Bronchial epithelial cell (primary cell): ENCODE measurements at regions not wholly inside any gene's neighbourhood (a gene's known extent, or its start where the extent isn't known, plus 50 kb on each side); places are given as distances from the start of the nearest gene placed in this dataset.
"Not testable (repeated sequence)": the region's sequence is repeated elsewhere in the genome, so short reads cannot be mapped to it uniquely, and the experiment has no call there.

Experiments
- DNase-seq: peaks from one replicate; pipeline ENCODE4 v3.0.0-alpha.2; 2010; ENCODE audit warnings: low read depth
- FAIRE-seq: peaks from 2 replicates; lab custom pipeline; 2011; peaks lifted over from hg19 to GRCh38; lab: Jason Lieb, UNC
- H3K27me3 ChIP-seq: 2 replicates; pipeline ENCODE4 v1.5.1; 2011; ENCODE audit warnings: low read length; ENCODE audit not compliant: control insufficient read depth, insufficient read depth
- H3K36me3 ChIP-seq: 2 replicates; pipeline ENCODE4 v1.5.1; 2011; ENCODE audit warnings: low read length; ENCODE audit not compliant: control insufficient read depth, insufficient read depth
- H3K4me3 ChIP-seq: 2 replicates; pipeline ENCODE4 v1.5.1; 2011; ENCODE audit warnings: mild to moderate bottlenecking, low read depth, low read length, control low read depth
- TF ChIP-seq, protein P1 (sequence below): IDR thresholded peaks from 2 replicates; pipeline ENCODE4 v1.5.1; 2011; ENCODE audit warnings: mild to moderate bottlenecking, moderate library complexity, low read length, control low read depth, inconsistent platforms; ENCODE audit not compliant: insufficient read depth, severe bottlenecking

DNA sequence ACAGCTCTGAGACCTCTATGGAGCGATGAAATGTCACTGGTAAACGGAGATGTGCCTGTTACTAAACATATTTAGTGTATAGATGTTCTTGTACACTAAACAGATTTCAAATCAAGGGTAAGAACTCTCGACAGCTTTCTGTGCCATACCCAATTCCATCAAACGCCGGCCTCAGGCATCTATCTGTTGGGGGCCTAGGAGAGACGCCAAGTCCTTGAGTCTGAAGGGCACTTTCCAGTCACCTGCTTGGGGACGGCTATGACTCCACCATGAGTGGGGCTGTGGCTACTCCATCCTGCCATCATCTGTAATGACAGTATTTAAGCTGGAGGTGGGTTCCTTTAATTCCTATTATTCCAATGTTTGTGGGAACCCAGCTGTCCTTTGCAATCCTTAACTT lies 87.8 kb downstream of the SHANK2 start:
- no peak for FAIRE-seq
- H3K36me3 ChIP-seq: no peaks in the 10 kb centered on the region
- TF ChIP-seq, protein P1, sequence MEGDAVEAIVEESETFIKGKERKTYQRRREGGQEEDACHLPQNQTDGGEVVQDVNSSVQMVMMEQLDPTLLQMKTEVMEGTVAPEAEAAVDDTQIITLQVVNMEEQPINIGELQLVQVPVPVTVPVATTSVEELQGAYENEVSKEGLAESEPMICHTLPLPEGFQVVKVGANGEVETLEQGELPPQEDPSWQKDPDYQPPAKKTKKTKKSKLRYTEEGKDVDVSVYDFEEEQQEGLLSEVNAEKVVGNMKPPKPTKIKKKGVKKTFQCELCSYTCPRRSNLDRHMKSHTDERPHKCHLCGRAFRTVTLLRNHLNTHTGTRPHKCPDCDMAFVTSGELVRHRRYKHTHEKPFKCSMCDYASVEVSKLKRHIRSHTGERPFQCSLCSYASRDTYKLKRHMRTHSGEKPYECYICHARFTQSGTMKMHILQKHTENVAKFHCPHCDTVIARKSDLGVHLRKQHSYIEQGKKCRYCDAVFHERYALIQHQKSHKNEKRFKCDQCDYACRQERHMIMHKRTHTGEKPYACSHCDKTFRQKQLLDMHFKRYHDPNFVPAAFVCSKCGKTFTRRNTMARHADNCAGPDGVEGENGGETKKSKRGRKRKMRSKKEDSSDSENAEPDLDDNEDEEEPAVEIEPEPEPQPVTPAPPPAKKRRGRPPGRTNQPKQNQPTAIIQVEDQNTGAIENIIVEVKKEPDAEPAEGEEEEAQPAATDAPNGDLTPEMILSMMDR: no peak
- no peak overlapping the region for H3K4me3 ChIP-seq
- no peak for DNase-seq
- H3K27me3 ChIP-seq: no peaks in the 10 kb centered on the region

- DNase-seq (no peak), FAIRE-seq (peak; percentile 64)
- Histone ChIP-seq H3K36me3 (no peaks in the 10 kb centered on the region), H3K27me3 (no peaks in the 10 kb centered on the region), H3K4me3 (no peak overlapping the region)
- TF ChIP-seq, protein P1: no peak
Measured at GRCh38 chr11:71164186-71164585, 88.2 kb downstream of the SHANK2 start.

- DNase-seq (no peak), FAIRE-seq (no peak)
- no peaks in the 10 kb centered on the region for H3K36me3 ChIP-seq
- TF ChIP-seq, protein P1: no peak
- no peaks in the 10 kb centered on the region for H3K27me3 ChIP-seq
- H3K4me3 ChIP-seq: no peak overlapping the region
Measured at GRCh38 chr11:71163371-71163770, 89.0 kb downstream of the SHANK2 start.

- no peak for FAIRE-seq
- Histone ChIP-seq H3K36me3 (no peaks in the 10 kb centered on the region), H3K4me3 (no peak overlapping the region), H3K27me3 (no peaks in the 10 kb centered on the region)
- no peak for DNase-seq
- TF ChIP-seq, protein P1: no peak
Measured at GRCh38 chr11:71158936-71159335, 93.4 kb downstream of the SHANK2 start.

- not testable (repeated sequence) for DNase-seq, H3K27me3 ChIP-seq, H3K4me3 ChIP-seq, H3K36me3 ChIP-seq
- peak; percentile 60 for FAIRE-seq
Measured at GRCh38 chr11:71157676-71158075, 94.7 kb downstream of the SHANK2 start.

DNA sequence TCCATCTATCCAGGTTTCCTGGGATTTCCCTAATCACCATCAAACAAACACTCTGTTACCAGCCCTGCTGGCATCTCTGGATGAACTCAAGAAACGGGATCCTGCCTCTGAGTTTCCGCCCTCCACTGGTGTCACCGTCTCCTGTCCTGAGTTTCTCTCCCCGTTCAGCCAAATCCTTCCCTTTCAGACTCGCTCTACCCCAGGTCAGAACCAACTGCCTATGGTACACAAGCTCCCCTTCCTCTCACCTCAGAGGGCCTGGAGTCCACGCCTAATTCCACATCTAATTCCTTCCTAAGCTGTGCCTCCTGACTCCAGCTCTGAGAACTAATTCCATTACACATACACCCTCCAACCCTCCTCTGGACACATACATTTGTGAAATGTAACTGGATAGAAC lies 96.1 kb downstream of the SHANK2 start:
- Histone ChIP-seq H3K4me3 (no peak overlapping the region), H3K36me3 (no peaks in the 10 kb centered on the region), H3K27me3 (no peaks in the 10 kb centered on the region)
- TF ChIP-seq, protein P1: no peak
- DNase-seq: no peak
- FAIRE-seq: peak; percentile 94
